Peyer's patch (tissue), 4 donors: ENCODE measurements at regions not wholly inside any gene's neighbourhood (a gene's known extent, or its start where the extent isn't known, plus 50 kb on each side); places are given as distances from the start of the nearest gene placed in this dataset.

Experiments
- DNase-seq, 3 donors: peaks; one replicate each; pipeline ENCODE4 v3.0.0-alpha.2; 2017 to 2019
- H3K27ac ChIP-seq, 4 donors: fragments of 200-600 bp; sonication (generic); one replicate each; pipeline ENCODE4 v1.5.1; 2016 to 2019
- H3K27me3 ChIP-seq, 2 donors: fragments of 200-600 bp; sonication (generic); one replicate each; pipeline ENCODE4 v1.5.1; 2019
- H3K36me3 ChIP-seq, 3 donors: fragments of 200-600 bp; sonication (generic); one replicate each; pipeline ENCODE4 v1.5.1; 2016 to 2019
- H3K4me1 ChIP-seq, 4 donors: fragments of 200-600 bp; sonication (generic); one replicate each; pipeline ENCODE4 v1.5.1; 2016 to 2019
- H3K4me3 ChIP-seq, 4 donors: fragments of 200-600 bp; sonication (generic); 1 replicate in 3 of 4; 2 replicates in 1 of 4; pipeline ENCODE4 v1.5.1; 2016 to 2019; ENCODE audit warnings: mild to moderate bottlenecking in 1 of 4
- H3K9me3 ChIP-seq, 4 donors: fragments of 200-600 bp; sonication (generic); one replicate each; pipeline ENCODE4 v1.5.1; 2016 to 2019; ENCODE audit warnings: mild to moderate bottlenecking in 1 of 4
- CTCF ChIP-seq, 6 experiments: fragments of 450-650 bp in 4 of 6; fragments of 200-600 bp in 2 of 6; sonication (generic) in 1 of 6; IDR thresholded peaks; one replicate each; pipeline ENCODE4 v1.5.1; 2017 to 2019; ENCODE audit warnings: antibody characterized with exemption in 6 of 6, mild to moderate bottlenecking in 3 of 6, moderate library complexity in 1 of 6
- POLR2A ChIP-seq, 2 donors: fragments of 450-650 bp; IDR thresholded peaks; one replicate each; pipeline ENCODE4 v1.5.1; 2017; ENCODE audit warnings: antibody characterized with exemption in 2 of 2, mild to moderate bottlenecking in 2 of 2, moderate library complexity in 2 of 2

GRCh38 chr6:101222007-101222406, 171.5 kb upstream of the GRIK2 start:
- H3K9me3 ChIP-seq, result peaks cover 0 to 9% (median 0%) of the 10 kb centered on the region in 4 donors
- no peak overlapping the region for H3K27ac ChIP-seq
- no peak for DNase-seq
- no peak overlapping the region for H3K4me3 ChIP-seq
- H3K27me3 ChIP-seq, result no peaks in the 10 kb centered on the region
- H3K4me1 ChIP-seq, result no peaks in the 10 kb centered on the region
- TF ChIP-seq POLR2A (IDR thresholded peaks at IDR 0.05), result no peak
- no peak for TF ChIP-seq CTCF (IDR thresholded peaks at IDR 0.05)
- H3K36me3 ChIP-seq, result no peaks in the 10 kb centered on the region

- DNase-seq, result no peak
- Histone ChIP-seq H3K4me1 (no peaks in the 10 kb centered on the region), H3K27ac (no peak overlapping the region), H3K27me3 (no peaks in the 10 kb centered on the region), H3K4me3 (no peak overlapping the region), H3K36me3 (no peaks in the 10 kb centered on the region), H3K9me3 (peaks cover 0 to 9% (median 0%) of the 10 kb centered on the region in 4 donors)
- TF ChIP-seq POLR2A (IDR thresholded peaks at IDR 0.05), result no peak
- TF ChIP-seq CTCF (IDR thresholded peaks at IDR 0.05), result no peak
Measured at GRCh38 chr6:101224751-101225150, 168.8 kb upstream of the GRIK2 start.

- Histone ChIP-seq H3K27ac (no peak overlapping the region), H3K9me3 (peaks cover 0 to 9% (median 0%) of the 10 kb centered on the region in 4 donors), H3K27me3 (no peaks in the 10 kb centered on the region), H3K4me3 (no peak overlapping the region), H3K4me1 (no peaks in the 10 kb centered on the region), H3K36me3 (no peaks in the 10 kb centered on the region)
- peak in 2 of 3 donors; percentile 57 to 65 for DNase-seq
- no peak for TF ChIP-seq POLR2A (IDR thresholded peaks at IDR 0.05)
- TF ChIP-seq CTCF (IDR thresholded peaks at IDR 0.05), result peak in 4 of 6 experiments; percentile 14 to 63 (median 48)
Measured at GRCh38 chr6:101226677-101227135, 166.8 kb upstream of the GRIK2 start.

- Histone ChIP-seq H3K27me3 (no peaks in the 10 kb centered on the region), H3K9me3 (no peaks in the 10 kb centered on the region), H3K4me1 (no peaks in the 10 kb centered on the region), H3K27ac (no peak overlapping the region), H3K36me3 (no peaks in the 10 kb centered on the region), H3K4me3 (no peak overlapping the region)
- no peak for DNase-seq
- TF ChIP-seq CTCF (IDR thresholded peaks at IDR 0.05), result no peak
- TF ChIP-seq POLR2A (IDR thresholded peaks at IDR 0.05), result no peak
Measured at GRCh38 chr6:101230866-101231265, 162.6 kb upstream of the GRIK2 start.

- Histone ChIP-seq H3K27ac (no peak overlapping the region), H3K36me3 (no peaks in the 10 kb centered on the region), H3K4me3 (no peak overlapping the region), H3K4me1 (no peaks in the 10 kb centered on the region), H3K9me3 (no peaks in the 10 kb centered on the region), H3K27me3 (no peaks in the 10 kb centered on the region)
- TF ChIP-seq POLR2A (IDR thresholded peaks at IDR 0.05) (no peak), CTCF (IDR thresholded peaks at IDR 0.05) (no peak)
- no peak for DNase-seq
Measured at GRCh38 chr6:101231606-101232235, 161.8 kb upstream of the GRIK2 start.
